Cardiac muscle cell (in vitro differentiated cells and primary cell): ENCODE measurements at regions not wholly inside any gene's neighbourhood (a gene's known extent, or its start where the extent isn't known, plus 50 kb on each side); places are given as distances from the start of the nearest gene placed in this dataset.

Experiments
- DNase-seq, 2 donors: peaks; one replicate each; pipeline versions ENCODE4 v3.0.0 to v3.0.0-alpha.2; 2010 to 2017; ENCODE audit warnings: low read depth in 1 of 2, low spot score in 1 of 2
- H3K27ac ChIP-seq: fragments of 200-600 bp; sonication (generic); 2 replicates; pipeline ENCODE4 v1.5.1; 2016
- H3K27me3 ChIP-seq: fragments of 200-600 bp; sonication (generic); 2 replicates; pipeline ENCODE4 v1.6.0; 2016; ENCODE audit warnings: control low read depth
- H3K36me3 ChIP-seq: fragments of 200-600 bp; sonication (generic); 2 replicates; pipeline ENCODE4 v1.5.1; 2016; ENCODE audit warnings: control low read depth
- H3K4me1 ChIP-seq: fragments of 200-600 bp; sonication (generic); 2 replicates; pipeline ENCODE4 v1.8.1; 2017; ENCODE audit warnings: low read depth, mild to moderate bottlenecking, mixed run types
- H3K4me3 ChIP-seq: fragments of 200-600 bp; sonication (generic); 2 replicates; pipeline ENCODE4 v1.5.1; 2016; ENCODE audit warnings: mild to moderate bottlenecking
- H3K9me3 ChIP-seq: fragments of 200-600 bp; sonication (generic); 2 replicates; pipeline ENCODE4 v1.5.1; 2017; ENCODE audit warnings: low read depth, mild to moderate bottlenecking, control low read depth
- TF ChIP-seq, protein P1 (sequence below): IDR thresholded peaks from 2 replicates; pipeline ENCODE4 v1.5.1; 2012; ENCODE audit warnings: low read depth, mild to moderate bottlenecking, low read length

DNA sequence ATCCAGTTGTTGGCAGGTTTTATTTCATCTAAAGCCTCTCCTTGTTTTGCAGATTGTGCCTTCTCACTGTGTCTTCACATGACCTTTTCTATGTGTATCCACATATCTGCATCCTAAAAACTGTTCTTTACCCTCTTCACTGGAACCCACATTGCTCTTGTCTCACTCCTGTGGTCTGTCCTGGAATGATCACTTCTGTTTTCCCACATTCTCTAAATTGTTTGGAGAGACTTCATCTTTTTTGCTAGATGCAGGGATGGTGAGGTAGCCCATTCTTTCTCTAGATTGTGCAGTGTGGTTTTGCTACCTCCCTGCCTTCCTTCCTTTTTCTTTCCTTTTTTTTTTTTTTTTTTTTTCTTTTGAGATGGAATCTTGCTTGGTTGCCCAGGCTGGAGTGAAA lies 608.6 kb upstream of the MIR17HG start:
- peak in 1 of 2 donors; percentile 55 for DNase-seq
- no peak overlapping the region for H3K4me3 ChIP-seq

GRCh38 chr13:90740099-90740498 lies 607.4 kb upstream of the MIR17HG start:
- H3K36me3 ChIP-seq, result no peaks in the 10 kb centered on the region
- H3K27me3 ChIP-seq, result no peaks in the 10 kb centered on the region
- no peaks in the 10 kb centered on the region for H3K9me3 ChIP-seq
- no peak for DNase-seq
- TF ChIP-seq, protein P1, sequence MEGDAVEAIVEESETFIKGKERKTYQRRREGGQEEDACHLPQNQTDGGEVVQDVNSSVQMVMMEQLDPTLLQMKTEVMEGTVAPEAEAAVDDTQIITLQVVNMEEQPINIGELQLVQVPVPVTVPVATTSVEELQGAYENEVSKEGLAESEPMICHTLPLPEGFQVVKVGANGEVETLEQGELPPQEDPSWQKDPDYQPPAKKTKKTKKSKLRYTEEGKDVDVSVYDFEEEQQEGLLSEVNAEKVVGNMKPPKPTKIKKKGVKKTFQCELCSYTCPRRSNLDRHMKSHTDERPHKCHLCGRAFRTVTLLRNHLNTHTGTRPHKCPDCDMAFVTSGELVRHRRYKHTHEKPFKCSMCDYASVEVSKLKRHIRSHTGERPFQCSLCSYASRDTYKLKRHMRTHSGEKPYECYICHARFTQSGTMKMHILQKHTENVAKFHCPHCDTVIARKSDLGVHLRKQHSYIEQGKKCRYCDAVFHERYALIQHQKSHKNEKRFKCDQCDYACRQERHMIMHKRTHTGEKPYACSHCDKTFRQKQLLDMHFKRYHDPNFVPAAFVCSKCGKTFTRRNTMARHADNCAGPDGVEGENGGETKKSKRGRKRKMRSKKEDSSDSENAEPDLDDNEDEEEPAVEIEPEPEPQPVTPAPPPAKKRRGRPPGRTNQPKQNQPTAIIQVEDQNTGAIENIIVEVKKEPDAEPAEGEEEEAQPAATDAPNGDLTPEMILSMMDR, result no peak
- no peaks in the 10 kb centered on the region for H3K4me1 ChIP-seq
- H3K27ac ChIP-seq, result no peak overlapping the region
- no peak overlapping the region for H3K4me3 ChIP-seq

More for the DNA sequence above, 608.6 kb upstream of the MIR17HG start:
- Histone ChIP-seq H3K27me3 (no peaks in the 10 kb centered on the region), H3K9me3 (no peaks in the 10 kb centered on the region), H3K27ac (no peak overlapping the region), H3K4me1 (no peaks in the 10 kb centered on the region), H3K36me3 (no peaks in the 10 kb centered on the region)
- TF ChIP-seq, protein P1, result no peak

- no peaks in the 10 kb centered on the region for H3K27me3 ChIP-seq
- H3K36me3 ChIP-seq, result no peaks in the 10 kb centered on the region
- H3K4me1 ChIP-seq, result no peaks in the 10 kb centered on the region
- H3K27ac ChIP-seq, result no peak overlapping the region
- TF ChIP-seq, protein P1, result no peak
- H3K9me3 ChIP-seq, result no peaks in the 10 kb centered on the region
- H3K4me3 ChIP-seq, result no peak overlapping the region
- no peak for DNase-seq
Observed at GRCh38 chr13:90742381-90742780, 605.1 kb upstream of the MIR17HG start.

- TF ChIP-seq, protein P1, result no peak
- no peak for DNase-seq
Observed at GRCh38 chr13:90746230-90746629, 601.3 kb upstream of the MIR17HG start.

DNA sequence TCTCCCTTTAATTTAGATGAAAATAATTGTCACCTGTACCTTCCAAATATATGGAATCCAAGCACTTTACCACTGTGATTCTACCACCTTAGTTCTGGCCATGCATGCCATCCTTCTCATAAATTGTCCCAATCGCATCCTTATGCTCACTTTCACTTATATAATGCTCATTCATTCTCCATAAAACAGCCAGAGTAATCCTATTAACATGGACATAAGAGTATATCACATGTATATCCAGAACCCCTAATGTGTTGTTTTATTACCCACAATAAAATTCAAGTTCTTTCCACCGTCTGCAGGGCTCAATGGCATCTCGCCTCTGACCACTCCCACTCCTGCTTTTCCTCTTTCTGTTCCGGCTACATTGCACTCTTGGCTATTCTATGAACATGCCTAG lies 597.5 kb upstream of the MIR17HG start:
- Histone ChIP-seq H3K36me3 (no peaks in the 10 kb centered on the region), H3K4me3 (no peak overlapping the region), H3K27ac (no peak overlapping the region), H3K9me3 (no peaks in the 10 kb centered on the region), H3K4me1 (no peaks in the 10 kb centered on the region), H3K27me3 (no peaks in the 10 kb centered on the region)
- TF ChIP-seq, protein P1, result no peak
- DNase-seq, result no peak

More at GRCh38 chr13:90746230-90746629, 601.3 kb upstream of the MIR17HG start:
- H3K9me3 ChIP-seq, result no peaks in the 10 kb centered on the region
- no peaks in the 10 kb centered on the region for H3K27me3 ChIP-seq
- no peaks in the 10 kb centered on the region for H3K4me1 ChIP-seq
- no peak overlapping the region for H3K27ac ChIP-seq
- H3K36me3 ChIP-seq, result no peaks in the 10 kb centered on the region
- no peak overlapping the region for H3K4me3 ChIP-seq

DNA sequence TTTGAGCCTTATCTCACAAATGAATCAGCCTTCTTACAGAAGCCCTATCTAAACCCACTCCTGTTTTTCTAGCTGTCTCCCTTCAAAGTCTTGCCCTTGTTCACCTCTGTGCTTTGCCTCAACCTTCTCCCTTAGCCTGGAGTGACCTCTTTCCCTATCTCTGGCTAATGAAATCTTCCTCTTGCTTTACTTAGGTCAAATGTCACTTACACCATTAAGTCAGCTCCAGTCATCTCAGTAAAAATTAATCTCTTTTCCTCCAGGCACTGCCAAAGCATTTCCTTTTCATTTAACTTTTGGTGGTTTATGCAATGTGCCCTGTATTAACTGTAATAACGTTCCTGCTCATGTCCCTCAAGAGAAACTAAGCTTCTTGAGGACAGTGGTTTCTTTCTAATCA lies 596.5 kb upstream of the MIR17HG start:
- TF ChIP-seq, protein P1, result no peak
- H3K36me3 ChIP-seq, result no peaks in the 10 kb centered on the region
- H3K9me3 ChIP-seq, result no peaks in the 10 kb centered on the region
- no peak overlapping the region for H3K27ac ChIP-seq
- no peaks in the 10 kb centered on the region for H3K4me1 ChIP-seq
- no peaks in the 10 kb centered on the region for H3K27me3 ChIP-seq
- H3K4me3 ChIP-seq, result no peak overlapping the region
- peak in 1 of 2 donors; percentile 29 for DNase-seq
